ENCODE measurements at regions not wholly inside any gene's neighbourhood (a gene's known extent, or its start where the extent isn't known, plus 50 kb on each side); places are given as distances from the start of the nearest gene placed in this dataset.

- no peak for ATAC-seq
- H3K9me3 ChIP-seq, result no peaks in the 10 kb centered on the region
- no peak overlapping the region for H3K4me3 ChIP-seq
- no peaks in the 10 kb centered on the region for H3K27me3 ChIP-seq
- in situ Hi-C loops (cut with MboI; ENCODE audit: low sequenced_read_pairs in 4 of 4), result no loop called here
- DNase-seq, result no peak
- H3K4me1 ChIP-seq, result peaks cover 0 to 6% of the 10 kb centered on the region in 2 donors
- intact Hi-C loops (cut with DNase I; ENCODE audit: low total_unique reads), result no loop called here
- H3K27ac ChIP-seq, result no peak overlapping the region
- TF ChIP-seq, protein P1, sequence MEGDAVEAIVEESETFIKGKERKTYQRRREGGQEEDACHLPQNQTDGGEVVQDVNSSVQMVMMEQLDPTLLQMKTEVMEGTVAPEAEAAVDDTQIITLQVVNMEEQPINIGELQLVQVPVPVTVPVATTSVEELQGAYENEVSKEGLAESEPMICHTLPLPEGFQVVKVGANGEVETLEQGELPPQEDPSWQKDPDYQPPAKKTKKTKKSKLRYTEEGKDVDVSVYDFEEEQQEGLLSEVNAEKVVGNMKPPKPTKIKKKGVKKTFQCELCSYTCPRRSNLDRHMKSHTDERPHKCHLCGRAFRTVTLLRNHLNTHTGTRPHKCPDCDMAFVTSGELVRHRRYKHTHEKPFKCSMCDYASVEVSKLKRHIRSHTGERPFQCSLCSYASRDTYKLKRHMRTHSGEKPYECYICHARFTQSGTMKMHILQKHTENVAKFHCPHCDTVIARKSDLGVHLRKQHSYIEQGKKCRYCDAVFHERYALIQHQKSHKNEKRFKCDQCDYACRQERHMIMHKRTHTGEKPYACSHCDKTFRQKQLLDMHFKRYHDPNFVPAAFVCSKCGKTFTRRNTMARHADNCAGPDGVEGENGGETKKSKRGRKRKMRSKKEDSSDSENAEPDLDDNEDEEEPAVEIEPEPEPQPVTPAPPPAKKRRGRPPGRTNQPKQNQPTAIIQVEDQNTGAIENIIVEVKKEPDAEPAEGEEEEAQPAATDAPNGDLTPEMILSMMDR (IDR thresholded peaks at IDR 0.05 in 4 of 5, conservative IDR thresholded peaks at IDR 0.05 in 1 of 5), result no peak
- no peak for TF ChIP-seq POLR2A (IDR thresholded peaks at IDR 0.05)
- no peaks in the 10 kb centered on the region for H3K36me3 ChIP-seq
These were observed 111.9 kb upstream of the TARS1 start for GRCh38 chr5:33328818-33329217.

DNA sequence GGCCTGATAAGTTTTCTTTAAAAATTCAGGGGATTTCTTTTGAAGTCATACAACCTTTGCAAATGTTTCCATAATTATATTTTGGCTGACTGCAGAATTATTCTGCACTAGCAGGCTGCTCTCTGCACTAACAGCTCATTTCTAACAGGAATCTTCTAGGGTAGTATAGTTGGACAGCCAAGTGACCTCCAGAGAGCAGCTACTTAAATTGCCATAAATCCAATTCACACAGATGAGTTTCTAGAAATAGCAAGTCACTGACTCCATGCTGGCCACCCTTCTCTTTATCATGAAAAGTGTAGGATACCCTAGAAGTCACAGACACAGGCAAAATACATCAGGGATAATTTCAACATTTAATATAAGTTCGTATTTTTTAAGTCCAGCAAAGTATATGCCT lies 110.9 kb upstream of the TARS1 start:
- intact Hi-C loops (cut with DNase I; ENCODE audit: low total_unique reads) (no loop called here), in situ Hi-C loops (cut with MboI; ENCODE audit: low sequenced_read_pairs in 4 of 4) (no loop called here)
- H3K27ac ChIP-seq, result no peak overlapping the region
- ATAC-seq (no peak), DNase-seq (no peak)
- no peaks in the 10 kb centered on the region for H3K9me3 ChIP-seq
- no peaks in the 10 kb centered on the region for H3K27me3 ChIP-seq
- H3K36me3 ChIP-seq, result no peaks in the 10 kb centered on the region
- no peak overlapping the region for H3K4me3 ChIP-seq
- TF ChIP-seq, protein P1 (IDR thresholded peaks at IDR 0.05 in 4 of 5, conservative IDR thresholded peaks at IDR 0.05 in 1 of 5), result no peak
- TF ChIP-seq POLR2A (IDR thresholded peaks at IDR 0.05), result no peak
- peaks cover 0 to 6% of the 10 kb centered on the region in 2 donors for H3K4me1 ChIP-seq

- ATAC-seq (no peak), DNase-seq (no peak)
- no peaks in the 10 kb centered on the region for H3K36me3 ChIP-seq
- H3K27ac ChIP-seq, result no peak overlapping the region
- intact Hi-C loops (cut with DNase I; ENCODE audit: low total_unique reads) (no loop called here), in situ Hi-C loops (cut with MboI; ENCODE audit: low sequenced_read_pairs in 4 of 4) (no loop called here)
- no peaks in the 10 kb centered on the region for H3K27me3 ChIP-seq
- H3K4me3 ChIP-seq, result no peak overlapping the region
- no peaks in the 10 kb centered on the region for H3K9me3 ChIP-seq
- TF ChIP-seq, protein P1 (IDR thresholded peaks at IDR 0.05 in 4 of 5, conservative IDR thresholded peaks at IDR 0.05 in 1 of 5), result no peak
- TF ChIP-seq POLR2A (IDR thresholded peaks at IDR 0.05), result no peak
- H3K4me1 ChIP-seq, result peaks cover 0 to 6% of the 10 kb centered on the region in 2 donors
These were observed 110.3 kb upstream of the TARS1 start for GRCh38 chr5:33330426-33330825.

DNA sequence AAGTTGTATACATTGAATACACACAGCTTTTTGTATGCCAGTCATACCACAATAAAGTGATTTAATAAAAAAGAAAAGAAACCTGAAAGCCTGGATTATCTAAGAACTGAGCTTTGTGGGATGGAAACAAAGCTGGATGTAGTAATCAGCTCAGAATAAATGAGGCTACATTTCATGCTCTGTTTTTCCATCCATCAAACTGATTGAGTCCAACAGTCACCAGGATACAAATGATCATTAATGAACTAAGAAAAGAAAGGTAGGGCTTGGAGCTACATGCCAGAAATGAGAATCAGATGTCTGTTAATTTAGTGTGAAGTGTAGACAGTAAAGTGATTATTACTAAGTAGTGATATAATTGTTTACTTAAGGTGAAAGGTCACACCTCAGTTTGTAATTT lies 109.8 kb upstream of the TARS1 start:
- DNase-seq (no peak), ATAC-seq (no peak)
- TF ChIP-seq, protein P1 (IDR thresholded peaks at IDR 0.05 in 4 of 5, conservative IDR thresholded peaks at IDR 0.05 in 1 of 5), result no peak
- TF ChIP-seq POLR2A (IDR thresholded peaks at IDR 0.05), result no peak
- Histone ChIP-seq H3K4me1 (peaks cover 0 to 6% of the 10 kb centered on the region in 2 donors), H3K27ac (no peak overlapping the region), H3K36me3 (no peaks in the 10 kb centered on the region), H3K9me3 (no peaks in the 10 kb centered on the region), H3K4me3 (no peak overlapping the region), H3K27me3 (no peaks in the 10 kb centered on the region)
- in situ Hi-C loops (cut with MboI; ENCODE audit: low sequenced_read_pairs in 4 of 4) (no loop called here), intact Hi-C loops (cut with DNase I; ENCODE audit: low total_unique reads) (no loop called here)

DNA sequence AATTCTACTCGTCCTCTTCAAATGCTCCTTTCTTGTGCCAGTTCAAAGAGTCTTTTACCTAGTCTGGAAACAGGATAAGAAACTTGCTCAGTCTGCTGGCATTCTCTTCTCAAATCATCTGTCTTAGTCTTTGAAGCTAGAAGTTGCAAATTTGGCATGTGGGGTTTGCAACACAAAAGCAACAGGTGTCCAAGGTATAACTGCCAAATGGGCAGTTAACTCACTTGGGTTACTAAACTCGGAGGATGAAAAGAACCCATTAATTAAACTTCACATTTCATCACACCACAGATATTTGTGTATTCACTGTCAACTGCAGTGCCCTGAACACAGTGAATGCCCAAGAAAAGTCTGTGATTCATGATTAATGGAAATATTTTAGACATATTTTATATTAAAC lies 108.0 kb upstream of the TARS1 start:
- Histone ChIP-seq H3K36me3 (no peaks in the 10 kb centered on the region), H3K4me1 (peaks cover 0 to 6% of the 10 kb centered on the region in 2 donors), H3K27ac (no peak overlapping the region), H3K4me3 (no peak overlapping the region), H3K27me3 (no peaks in the 10 kb centered on the region), H3K9me3 (no peaks in the 10 kb centered on the region)
- in situ Hi-C loops (cut with MboI; ENCODE audit: low sequenced_read_pairs in 4 of 4) (no loop called here), intact Hi-C loops (cut with DNase I; ENCODE audit: low total_unique reads) (no loop called here)
- TF ChIP-seq, protein P1 (IDR thresholded peaks at IDR 0.05 in 4 of 5, conservative IDR thresholded peaks at IDR 0.05 in 1 of 5), result no peak
- TF ChIP-seq POLR2A (IDR thresholded peaks at IDR 0.05), result no peak
- DNase-seq (no peak), ATAC-seq (no peak)
